ENCODE measurements at regions not wholly inside any gene's neighbourhood (a gene's known extent, or its start where the extent isn't known, plus 50 kb on each side); places are given as distances from the start of the nearest gene placed in this dataset.

- TF ChIP-seq CTCF (IDR thresholded peaks at IDR 0.05) = no peak
Measured at GRCh38 chr1:172717722-172718465, 59.0 kb downstream of the FASLG start.

- TF ChIP-seq CTCF (IDR thresholded peaks at IDR 0.05) = no peak
Measured at GRCh38 chr1:172719066-172719627, 60.2 kb downstream of the FASLG start.

GRCh38 chr1:172719694-172720138 is 60.8 kb downstream of the FASLG start:
- TF ChIP-seq CTCF (IDR thresholded peaks at IDR 0.05) = peak; percentile 92

GRCh38 chr1:172720339-172720738 is 61.4 kb downstream of the FASLG start:
- TF ChIP-seq CTCF (IDR thresholded peaks at IDR 0.05) = no peak

- TF ChIP-seq CTCF (IDR thresholded peaks at IDR 0.05) = no peak
Measured at GRCh38 chr1:172723251-172723650, 64.3 kb downstream of the FASLG start.

GRCh38 chr1:172724232-172724631 is 65.3 kb downstream of the FASLG start:
- TF ChIP-seq CTCF (IDR thresholded peaks at IDR 0.05) = no peak

GRCh38 chr1:172724765-172725613 is 66.1 kb downstream of the FASLG start:
- TF ChIP-seq CTCF (IDR thresholded peaks at IDR 0.05) = no peak

All from LNCAP (cell line).